ENCODE measurements at regions not wholly inside any gene's neighbourhood (a gene's known extent, or its start where the extent isn't known, plus 50 kb on each side); places are given as distances from the start of the nearest gene placed in this dataset.

GRCh38 chr16:73775841-73776388 lies 520.7 kb upstream of the PSMD7 start:
- H2BK5ac ChIP-seq (ENCODE audit: low read depth, low read length), result no peak overlapping the region
- H3K4ac ChIP-seq (replicated peaks; ENCODE audit: insufficient read length, low read depth, low read length), result no peak overlapping the region
- 92% methylated on average over 10 of the region's 10 CpGs; no CpG with 5 or more reads in 1 of the 2 experiments for WGBS, 2 experiments (ENCODE audit: extremely low coverage in 1 of 2, insufficient coverage in 1 of 2, insufficient read length in 1 of 2, insufficient replicate concordance in 2 of 2, low coverage in 1 of 2, low lambda C conversion rate in 2 of 2, missing lambda C conversion rate in 1 of 2)
- H3K27me3 ChIP-seq (replicated peaks in 1 of 4; ENCODE audit: control insufficient read depth in 3 of 4, extremely low read depth in 1 of 4, insufficient read depth in 3 of 4, low read length in 3 of 4), result no peaks in the 10 kb centered on the region
- 0 out of 2 replicates have a peak overlapping the region, but pooled peaks have one; percentile 78 for H2AFZ ChIP-seq (ENCODE audit: low read length)
- H3K14ac ChIP-seq (ENCODE audit: insufficient read length), result no peak overlapping the region
- H2BK120ac ChIP-seq (replicated peaks; ENCODE audit: low read depth, low read length), result no peak overlapping the region
- no peak overlapping the region for H2AK5ac ChIP-seq (ENCODE audit: low read depth, low read length)
- H2BK12ac ChIP-seq (ENCODE audit: low read depth, low read length), result no peak overlapping the region
- H3K79me1 ChIP-seq (ENCODE audit: low read depth, low read length), result no peaks in the 10 kb centered on the region
- no peak overlapping the region for H3K56ac ChIP-seq (replicated peaks; ENCODE audit: insufficient read length, low read depth, low read length)
- H4K5ac ChIP-seq (ENCODE audit: insufficient read length, low read depth, low read length), result no peak overlapping the region
- no peak overlapping the region for H3K18ac ChIP-seq (ENCODE audit: extremely low read depth, low read length)
- no peak for TF ChIP-seq HDAC2 (IDR thresholded peaks at IDR 0.05; ENCODE audit: borderline replicate concordance in 1 of 2, low read depth in 2 of 2, low read length in 2 of 2)
- TF ChIP-seq BACH1 (IDR thresholded peaks at IDR 0.05; ENCODE audit: low read length), result no peak
- no peak for TF ChIP-seq SIN3A (conservative IDR thresholded peaks at IDR 0.05 in 1 of 2, IDR thresholded peaks at IDR 0.05 in 1 of 2; ENCODE audit: low read depth in 1 of 2, low read length in 2 of 2)
- no peak for TF ChIP-seq CHD1 (IDR thresholded peaks at IDR 0.05; ENCODE audit: low read depth, low read length)
- TF ChIP-seq SP2 (IDR thresholded peaks at IDR 0.05; ENCODE audit: low read length), result no peak
- TF ChIP-seq YY1 (IDR thresholded peaks at IDR 0.05; ENCODE audit: low read depth, low read length), result no peak
- TF ChIP-seq TAF7 (optimal IDR thresholded peaks at IDR 0.05; ENCODE audit: borderline replicate concordance, low read depth, low read length), result no peak
- H3K4me1 ChIP-seq (replicated peaks in 1 of 4; ENCODE audit: control insufficient read depth in 3 of 4, insufficient read depth in 4 of 4, low read length in 3 of 4), result no peaks in the 10 kb centered on the region
- no peak overlapping the region for H2BK20ac ChIP-seq (ENCODE audit: low read length)
- no peak overlapping the region for H3K4me3 ChIP-seq (ENCODE audit: extremely low read depth in 1 of 4, insufficient read depth in 2 of 4, low read depth in 3 of 4, low read length in 4 of 4)
- H4K20me1 ChIP-seq (replicated peaks in 1 of 2; ENCODE audit: control insufficient read depth in 1 of 2, insufficient read depth in 2 of 2, low read length in 2 of 2), result no peaks in the 10 kb centered on the region
- H3K23me2 ChIP-seq (ENCODE audit: low read depth, low read length), result no peaks in the 10 kb centered on the region
- H4K8ac ChIP-seq (ENCODE audit: extremely low read depth, insufficient read depth, low read length), result no peak overlapping the region
- H2BK15ac ChIP-seq (ENCODE audit: low read length), result no peak overlapping the region
- ChIA-PET POLR2A (ENCODE audit: partially characterized antibody) (no interaction called here), CTCF (ENCODE audit: partially characterized antibody) (interaction anchor here (1.3 kb wide), 1 partner anchor 32 kb away, joined by 4 read pairs; no protein-coding TSS in a partner anchor)
- no peaks in the 10 kb centered on the region for H3K36me3 ChIP-seq (ENCODE audit: control insufficient read depth in 2 of 4, insufficient read depth in 4 of 4, low read length in 3 of 4)
- no peak overlapping the region for H3K9ac ChIP-seq (replicated peaks in 1 of 4; ENCODE audit: extremely low read depth in 1 of 4, low read depth in 3 of 4, low read length in 3 of 4)
- H3K4me2 ChIP-seq (ENCODE audit: insufficient read depth in 1 of 2, low read depth in 2 of 2, low read length in 2 of 2), result no peak overlapping the region
- no peak overlapping the region for H3K27ac ChIP-seq (ENCODE audit: low read depth, low read length)
- H3K23ac ChIP-seq (ENCODE audit: insufficient read length), result no peak overlapping the region
- FAIRE-seq, result no peak
- no peak for DNase-seq (ENCODE audit: low read depth in 1 of 2, low spot score in 2 of 2)
- H3K79me2 ChIP-seq (ENCODE audit: control insufficient read depth in 1 of 2, insufficient read depth in 2 of 2, low read length in 2 of 2), result no peaks in the 10 kb centered on the region
- no peak overlapping the region for H4K91ac ChIP-seq (replicated peaks; ENCODE audit: insufficient read length, low read length)
- no peaks in the 10 kb centered on the region for H3K9me3 ChIP-seq (ENCODE audit: insufficient read depth in 2 of 2, low read depth in 1 of 2, low read length in 1 of 2)

All from H1 (cell line).